GM12892 (cell line): ENCODE measurements at regions not wholly inside any gene's neighbourhood (a gene's known extent, or its start where the extent isn't known, plus 50 kb on each side); places are given as distances from the start of the nearest gene placed in this dataset.

ENCODE experiments used
- POLR2A ChIP-seq: IDR thresholded peaks from 2 replicates; pipeline ENCODE4 v1.6.1; 2011; ENCODE audit warnings: low read depth, low read length, control low read depth
- TAF1 ChIP-seq: IDR thresholded peaks from 2 replicates; pipeline ENCODE4 v1.6.1; 2011; ENCODE audit warnings: low read depth, mild to moderate bottlenecking, control low read depth, low read length, borderline replicate concordance

GRCh38 chr1:194807530-194808220, 1621.3 kb upstream of the B3GALT2 start:
- TF ChIP-seq POLR2A (no peak), TAF1 (no peak)
